MM.1S (cell line): ENCODE measurements at regions not wholly inside any gene's neighbourhood (a gene's known extent, or its start where the extent isn't known, plus 50 kb on each side); places are given as distances from the start of the nearest gene placed in this dataset.

Experiments used
- DNase-seq: peaks from one replicate; pipeline ENCODE4 v3.0.0-alpha.2; 2015
- H2AFZ ChIP-seq: fragments of 300-600 bp; sonication (generic); 2 replicates; pipeline ENCODE4 v1.6.0; 2016; ENCODE audit warnings: antibody characterized with exemption, low read length
- H3F3A ChIP-seq: fragments of 300-600 bp; sonication (generic); 2 replicates; pipeline ENCODE4 v1.6.1; 2016; ENCODE audit warnings: mild to moderate bottlenecking, antibody characterized with exemption, low read length, moderate library complexity, mixed read lengths; ENCODE audit not compliant: insufficient read depth
- H3K27ac ChIP-seq: fragments of 300-600 bp; sonication (generic); 2 replicates; pipeline ENCODE4 v1.5.1; 2016; ENCODE audit warnings: mild to moderate bottlenecking, low read length
- H3K27me3 ChIP-seq: fragments of 300-600 bp; sonication (generic); replicated peaks from 2 replicates; pipeline ENCODE4 v1.6.0; 2016; ENCODE audit warnings: low read length; ENCODE audit not compliant: insufficient read depth
- H3K36me3 ChIP-seq: fragments of 300-600 bp; sonication (generic); replicated peaks from 2 replicates; pipeline ENCODE4 v1.6.1; 2016; ENCODE audit warnings: mild to moderate bottlenecking, low read length, mixed read lengths; ENCODE audit not compliant: insufficient read depth
- H3K4me1 ChIP-seq: fragments of 300-600 bp; sonication (generic); 2 replicates; pipeline ENCODE4 v1.6.1; 2016; ENCODE audit warnings: low read length, mixed read lengths
- H3K4me2 ChIP-seq: fragments of 300-600 bp; sonication (generic); 2 replicates; pipeline ENCODE4 v1.6.0; 2016; ENCODE audit warnings: low read depth, low read length
- H3K4me3 ChIP-seq: fragments of 300-600 bp; sonication (generic); 2 replicates; pipeline ENCODE4 v1.5.1; 2016; ENCODE audit warnings: low read length, mixed read lengths
- H3K79me2 ChIP-seq: fragments of 300-600 bp; sonication (generic); 2 replicates; pipeline ENCODE4 v1.6.1; 2016; ENCODE audit warnings: mixed run types, low read length, mixed read lengths
- H3K9ac ChIP-seq: fragments of 300-600 bp; sonication (generic); 2 replicates; pipeline ENCODE4 v1.6.1; 2016; ENCODE audit warnings: low read length, mixed read lengths
- H3K9me2 ChIP-seq: fragments of 300-600 bp; sonication (generic); replicated peaks from 2 replicates; pipeline ENCODE4 v1.6.1; 2016; ENCODE audit warnings: mild to moderate bottlenecking, low read length, mixed read lengths; ENCODE audit not compliant: insufficient read depth
- H3K9me3 ChIP-seq: fragments of 300-600 bp; sonication (generic); replicated peaks from 2 replicates; pipeline ENCODE4 v1.6.1; 2016; ENCODE audit warnings: mild to moderate bottlenecking, low read length, mixed read lengths; ENCODE audit not compliant: insufficient read depth
- H4K20me1 ChIP-seq: fragments of 300-600 bp; sonication (generic); 2 replicates; pipeline ENCODE4 v1.6.1; 2016; ENCODE audit warnings: mild to moderate bottlenecking, low read length, moderate library complexity, mixed read lengths; ENCODE audit not compliant: insufficient read depth
- EZH2 ChIP-seq: fragments of 300-600 bp; sonication (generic); optimal IDR thresholded peaks from 2 replicates; pipeline ENCODE3; 2017; ENCODE audit warnings: low read depth, mild to moderate bottlenecking, antibody characterized with exemption, low read length, mixed read lengths
- EZH2phosphoT487 ChIP-seq: fragments of 300-600 bp; sonication (generic); IDR thresholded peaks from 2 replicates; pipeline ENCODE4 v1.6.1; 2018; ENCODE audit warnings: antibody characterized with exemption, low read length
- TF ChIP-seq, protein P1 (sequence below): fragments of 300-600 bp; sonication (generic); IDR thresholded peaks from 2 replicates; pipeline ENCODE4 v1.5.1; 2016; ENCODE audit warnings: antibody characterized with exemption, low read length, mixed read lengths

DNA sequence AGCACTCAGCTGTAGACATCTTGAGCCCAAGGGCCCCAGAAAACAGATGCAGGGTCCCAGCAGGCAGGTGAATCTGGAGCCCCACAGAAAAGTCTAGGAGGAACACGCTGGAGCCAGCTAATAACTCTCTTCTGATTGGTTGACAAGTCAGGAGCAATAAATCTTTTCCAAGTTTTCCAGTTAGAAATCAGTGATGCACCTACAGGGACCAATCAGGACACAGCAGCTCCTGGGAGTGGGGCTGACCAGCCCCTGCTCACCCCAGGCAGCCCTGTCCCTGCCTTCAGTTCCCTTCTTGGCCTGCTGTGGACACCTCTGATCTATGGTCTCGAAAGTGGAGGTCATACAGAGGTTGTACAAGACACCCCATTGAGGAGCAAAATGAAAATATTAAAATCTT lies 75.7 kb downstream of the KCNF1 start:
- Histone ChIP-seq H3K27ac (no peak overlapping the region), H4K20me1 (no peaks in the 10 kb centered on the region), H3K4me1 (no peaks in the 10 kb centered on the region), H3K9ac (no peak overlapping the region), H3K4me3 (no peak overlapping the region), H3K4me2 (no peak overlapping the region), H3K36me3 (no peaks in the 10 kb centered on the region), H2AFZ (no peak overlapping the region), H3K9me2 (no peaks in the 10 kb centered on the region), H3F3A (no peaks in the 10 kb centered on the region), H3K79me2 (no peaks in the 10 kb centered on the region), H3K9me3 (no peaks in the 10 kb centered on the region), H3K27me3 (no peaks in the 10 kb centered on the region; the same call in 1 of the 2 replicates)
- TF ChIP-seq EZH2 (no peak), EZH2phosphoT487 (no peak)
- TF ChIP-seq, protein P1, sequence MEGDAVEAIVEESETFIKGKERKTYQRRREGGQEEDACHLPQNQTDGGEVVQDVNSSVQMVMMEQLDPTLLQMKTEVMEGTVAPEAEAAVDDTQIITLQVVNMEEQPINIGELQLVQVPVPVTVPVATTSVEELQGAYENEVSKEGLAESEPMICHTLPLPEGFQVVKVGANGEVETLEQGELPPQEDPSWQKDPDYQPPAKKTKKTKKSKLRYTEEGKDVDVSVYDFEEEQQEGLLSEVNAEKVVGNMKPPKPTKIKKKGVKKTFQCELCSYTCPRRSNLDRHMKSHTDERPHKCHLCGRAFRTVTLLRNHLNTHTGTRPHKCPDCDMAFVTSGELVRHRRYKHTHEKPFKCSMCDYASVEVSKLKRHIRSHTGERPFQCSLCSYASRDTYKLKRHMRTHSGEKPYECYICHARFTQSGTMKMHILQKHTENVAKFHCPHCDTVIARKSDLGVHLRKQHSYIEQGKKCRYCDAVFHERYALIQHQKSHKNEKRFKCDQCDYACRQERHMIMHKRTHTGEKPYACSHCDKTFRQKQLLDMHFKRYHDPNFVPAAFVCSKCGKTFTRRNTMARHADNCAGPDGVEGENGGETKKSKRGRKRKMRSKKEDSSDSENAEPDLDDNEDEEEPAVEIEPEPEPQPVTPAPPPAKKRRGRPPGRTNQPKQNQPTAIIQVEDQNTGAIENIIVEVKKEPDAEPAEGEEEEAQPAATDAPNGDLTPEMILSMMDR: no peak
- no peak for DNase-seq

DNA sequence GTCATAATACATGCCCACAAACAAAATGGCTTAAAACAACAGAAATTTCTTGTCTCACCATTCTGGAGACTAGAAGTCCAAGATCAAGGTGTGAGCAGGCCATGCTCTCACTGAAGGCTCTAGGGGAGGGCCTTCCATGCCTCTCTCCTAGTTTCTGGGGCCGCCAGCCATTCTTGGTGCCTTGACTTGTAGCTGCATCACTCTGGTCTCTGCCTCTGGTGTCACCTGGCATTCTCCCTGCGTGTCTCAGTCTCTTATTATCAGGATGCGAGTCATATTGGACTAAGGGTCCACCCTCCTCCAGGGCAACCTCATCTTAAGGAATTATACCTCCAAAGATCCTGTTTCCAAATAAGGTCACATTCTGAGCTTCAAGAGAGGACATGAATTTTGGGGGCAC lies 76.1 kb downstream of the KCNF1 start:
- H3K4me1 ChIP-seq: no peaks in the 10 kb centered on the region
- H3K9ac ChIP-seq: no peak overlapping the region
- no peaks in the 10 kb centered on the region for H3K9me2 ChIP-seq
- H4K20me1 ChIP-seq: no peaks in the 10 kb centered on the region
- H3F3A ChIP-seq: no peaks in the 10 kb centered on the region
- H3K4me3 ChIP-seq: no peak overlapping the region
- no peak overlapping the region for H3K4me2 ChIP-seq
- no peak overlapping the region for H3K27ac ChIP-seq
- H2AFZ ChIP-seq: no peak overlapping the region
- TF ChIP-seq, protein P1: no peak
- TF ChIP-seq EZH2phosphoT487: no peak
- no peak for TF ChIP-seq EZH2
- no peaks in the 10 kb centered on the region for H3K9me3 ChIP-seq
- no peaks in the 10 kb centered on the region for H3K79me2 ChIP-seq
- no peaks in the 10 kb centered on the region; the same call in 1 of the 2 replicates for H3K27me3 ChIP-seq
- DNase-seq: no peak
- H3K36me3 ChIP-seq: no peaks in the 10 kb centered on the region

DNA sequence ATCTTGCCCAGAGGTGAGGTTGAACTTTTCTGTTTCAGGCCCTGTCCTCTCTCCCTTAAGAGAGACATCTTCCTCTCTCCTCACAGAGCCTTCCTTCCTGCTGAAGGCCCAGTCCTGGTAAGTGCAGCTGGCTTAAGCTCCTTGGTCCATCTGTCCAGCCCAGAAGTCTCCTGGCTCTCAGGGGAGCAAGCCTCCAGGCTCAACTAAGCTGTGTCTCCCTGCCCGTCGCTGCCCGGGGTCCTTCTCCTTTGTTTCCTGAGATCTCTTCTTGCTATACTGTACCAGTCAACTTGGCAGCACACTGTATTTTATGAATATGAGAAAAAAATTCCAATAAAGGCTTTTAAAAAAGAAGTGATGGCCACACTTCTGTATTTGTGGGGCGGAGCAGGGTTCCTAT lies 77.4 kb downstream of the KCNF1 start:
- no peak overlapping the region for H3K4me2 ChIP-seq
- no peaks in the 10 kb centered on the region for H4K20me1 ChIP-seq
- H3K4me3 ChIP-seq: no peak overlapping the region
- no peaks in the 10 kb centered on the region for H3F3A ChIP-seq
- no peaks in the 10 kb centered on the region for H3K9me3 ChIP-seq
- no peak for TF ChIP-seq EZH2phosphoT487
- TF ChIP-seq, protein P1: no peak
- TF ChIP-seq EZH2: no peak
- no peaks in the 10 kb centered on the region for H3K4me1 ChIP-seq
- H3K79me2 ChIP-seq: no peaks in the 10 kb centered on the region
- H3K27ac ChIP-seq: no peak overlapping the region
- H3K27me3 ChIP-seq: no peaks in the 10 kb centered on the region
- H3K9ac ChIP-seq: no peak overlapping the region
- DNase-seq: no peak
- H3K9me2 ChIP-seq: no peaks in the 10 kb centered on the region
- H2AFZ ChIP-seq: no peak overlapping the region
- H3K36me3 ChIP-seq: no peaks in the 10 kb centered on the region

DNA sequence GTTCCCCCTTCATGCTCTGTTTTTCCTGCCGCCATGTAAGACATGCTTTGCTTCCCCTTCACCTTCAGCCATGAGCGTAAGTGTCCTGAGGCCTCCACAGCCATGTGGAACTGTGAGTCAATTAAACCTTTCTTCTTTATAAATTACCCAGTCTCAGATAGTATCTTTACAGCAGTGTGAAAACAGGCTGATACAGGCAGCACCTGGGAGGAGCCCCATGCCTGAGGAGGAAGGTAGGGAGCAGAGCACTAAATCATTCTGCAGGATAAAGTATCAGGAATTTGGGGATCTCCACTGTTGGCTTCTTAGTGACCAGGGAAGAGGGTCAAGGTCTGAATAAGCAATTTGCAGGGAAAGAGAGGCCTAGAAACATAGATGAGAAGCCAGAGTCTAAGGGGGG lies 78.0 kb downstream of the KCNF1 start:
- no peaks in the 10 kb centered on the region for H3K27me3 ChIP-seq

More for the DNA sequence above, 78.0 kb downstream of the KCNF1 start:
- no peaks in the 10 kb centered on the region for H3K9me2 ChIP-seq
- no peaks in the 10 kb centered on the region for H3K79me2 ChIP-seq
- no peak overlapping the region for H3K9ac ChIP-seq
- no peaks in the 10 kb centered on the region for H3K9me3 ChIP-seq
- H3K4me1 ChIP-seq: no peaks in the 10 kb centered on the region
- no peaks in the 10 kb centered on the region for H4K20me1 ChIP-seq
- no peak for TF ChIP-seq EZH2phosphoT487
- TF ChIP-seq EZH2: no peak
- TF ChIP-seq, protein P1: no peak
- no peaks in the 10 kb centered on the region for H3K36me3 ChIP-seq
- DNase-seq: no peak
- H3K4me3 ChIP-seq: no peak overlapping the region
- H3K4me2 ChIP-seq: no peak overlapping the region
- no peak overlapping the region for H2AFZ ChIP-seq
- H3K27ac ChIP-seq: no peak overlapping the region
- no peaks in the 10 kb centered on the region for H3F3A ChIP-seq
